Omental fat pad (tissue), 3 donors: ENCODE measurements at regions not wholly inside any gene's neighbourhood (a gene's known extent, or its start where the extent isn't known, plus 50 kb on each side); places are given as distances from the start of the nearest gene placed in this dataset.

Experiments
- ATAC-seq: fragments of 150-250 bp; one replicate; pipeline ENCODE4 v1.9.1; 2016; ENCODE audit warnings: mild to moderate bottlenecking, moderate library complexity; ENCODE audit not compliant: low FRiP score
- DNase-seq: peaks from one replicate; pipeline ENCODE4 v3.0.0-alpha.2; 2019; ENCODE audit warnings: low spot score
- TF ChIP-seq, protein P1 (sequence below), 3 donors: fragments of 450-650 bp; IDR thresholded peaks; one replicate each; pipeline ENCODE4 v1.5.1; 2016 to 2017; ENCODE audit warnings: antibody characterized with exemption in 3 of 3, mild to moderate bottlenecking in 3 of 3, moderate library complexity in 2 of 3

DNA sequence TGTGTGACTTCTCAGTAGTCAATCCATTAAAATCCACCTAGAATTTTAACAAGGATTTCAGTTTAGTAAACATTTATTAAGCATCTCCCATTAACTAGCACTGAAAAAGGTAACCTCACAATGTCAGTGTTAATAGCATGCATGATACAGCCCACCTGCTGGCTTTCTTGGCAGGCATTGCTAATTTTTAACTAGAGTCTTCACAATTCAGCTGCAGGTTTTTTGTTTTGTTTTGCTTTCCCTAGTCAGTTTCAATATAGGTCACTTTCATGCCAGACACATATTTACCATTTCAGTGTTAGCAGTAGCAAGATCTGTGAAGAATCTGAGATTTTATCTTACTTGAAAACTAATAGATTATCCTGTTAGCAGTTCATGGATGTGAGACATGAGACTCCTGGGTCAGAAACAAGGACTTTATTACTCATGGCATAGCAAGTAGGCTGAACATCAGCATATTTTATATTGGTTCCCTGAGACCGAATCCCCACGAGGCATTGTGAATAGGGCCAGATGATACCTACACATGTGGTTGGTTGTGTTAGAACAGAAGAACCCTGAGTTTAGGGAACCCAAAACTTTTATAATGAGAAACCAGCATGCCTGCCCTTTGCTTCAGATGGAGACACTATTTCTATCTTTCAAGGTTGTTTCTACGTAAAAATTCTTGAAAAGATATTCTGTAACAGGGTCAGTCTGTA is 198.0 kb upstream of the HTR2A start:
- DNase-seq: no peak
- no peak for ATAC-seq
- TF ChIP-seq, protein P1, sequence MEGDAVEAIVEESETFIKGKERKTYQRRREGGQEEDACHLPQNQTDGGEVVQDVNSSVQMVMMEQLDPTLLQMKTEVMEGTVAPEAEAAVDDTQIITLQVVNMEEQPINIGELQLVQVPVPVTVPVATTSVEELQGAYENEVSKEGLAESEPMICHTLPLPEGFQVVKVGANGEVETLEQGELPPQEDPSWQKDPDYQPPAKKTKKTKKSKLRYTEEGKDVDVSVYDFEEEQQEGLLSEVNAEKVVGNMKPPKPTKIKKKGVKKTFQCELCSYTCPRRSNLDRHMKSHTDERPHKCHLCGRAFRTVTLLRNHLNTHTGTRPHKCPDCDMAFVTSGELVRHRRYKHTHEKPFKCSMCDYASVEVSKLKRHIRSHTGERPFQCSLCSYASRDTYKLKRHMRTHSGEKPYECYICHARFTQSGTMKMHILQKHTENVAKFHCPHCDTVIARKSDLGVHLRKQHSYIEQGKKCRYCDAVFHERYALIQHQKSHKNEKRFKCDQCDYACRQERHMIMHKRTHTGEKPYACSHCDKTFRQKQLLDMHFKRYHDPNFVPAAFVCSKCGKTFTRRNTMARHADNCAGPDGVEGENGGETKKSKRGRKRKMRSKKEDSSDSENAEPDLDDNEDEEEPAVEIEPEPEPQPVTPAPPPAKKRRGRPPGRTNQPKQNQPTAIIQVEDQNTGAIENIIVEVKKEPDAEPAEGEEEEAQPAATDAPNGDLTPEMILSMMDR (IDR thresholded peaks at IDR 0.05): no peak

DNA sequence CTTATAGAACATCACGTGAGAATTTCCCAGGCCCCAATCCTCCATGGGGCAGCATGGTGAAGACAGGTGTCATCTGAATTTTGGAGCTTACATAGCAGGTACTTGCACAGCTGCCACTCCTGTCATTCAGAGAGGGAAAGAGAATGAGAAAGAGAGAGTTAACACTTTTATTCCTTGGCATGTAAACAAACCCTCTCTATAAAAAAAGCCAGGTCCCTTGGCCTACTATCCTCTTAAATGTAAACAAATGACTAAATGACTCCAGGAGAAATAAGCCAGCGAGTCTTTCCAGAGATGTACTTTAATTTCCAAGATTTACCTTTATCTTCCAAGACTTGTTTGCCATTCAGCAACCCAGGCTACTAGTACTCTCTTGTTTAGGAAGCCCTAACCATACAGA is 195.3 kb upstream of the HTR2A start:
- ATAC-seq (no peak), DNase-seq (no peak)
- TF ChIP-seq, protein P1 (IDR thresholded peaks at IDR 0.05): no peak

DNA sequence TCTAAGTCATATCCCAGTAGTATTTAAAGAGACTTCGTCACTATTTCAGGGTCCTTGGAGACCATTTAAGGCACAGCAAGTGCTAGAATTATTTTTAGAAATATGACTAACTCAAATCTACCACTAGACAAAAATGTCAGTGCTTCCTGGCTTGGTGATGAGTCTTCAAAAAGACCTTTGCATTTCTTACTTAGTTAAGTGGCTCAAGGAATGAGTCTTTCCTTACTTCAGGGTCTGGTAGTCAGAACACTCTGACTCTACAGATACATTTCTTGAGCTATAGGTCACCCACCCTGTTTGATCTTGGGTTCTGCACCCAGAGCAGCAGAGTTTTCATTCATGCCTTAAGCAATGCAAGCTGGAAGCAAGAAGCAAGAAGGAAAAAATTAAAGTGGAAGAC is 191.0 kb upstream of the HTR2A start:
- no peak for DNase-seq
- TF ChIP-seq, protein P1 (IDR thresholded peaks at IDR 0.05): no peak
- no peak for ATAC-seq

DNA sequence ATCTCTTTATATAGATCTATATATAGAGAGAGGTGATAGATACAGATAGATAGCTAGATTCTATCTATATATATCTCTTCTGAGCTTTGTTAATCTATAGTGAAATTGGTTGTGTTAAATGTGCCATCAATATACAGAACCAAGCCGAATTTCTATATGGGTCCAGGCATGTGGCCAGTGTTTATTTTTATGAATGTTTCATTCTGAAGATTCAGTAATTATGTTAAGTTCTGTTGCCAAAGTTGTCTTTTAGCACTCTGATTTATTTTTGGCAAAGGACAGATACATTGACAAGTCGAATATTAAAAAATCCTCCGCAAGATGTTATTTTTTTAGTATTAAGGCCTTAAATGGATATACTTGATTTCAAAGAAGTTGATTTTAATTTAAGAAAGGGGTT is 190.4 kb upstream of the HTR2A start:
- TF ChIP-seq, protein P1 (IDR thresholded peaks at IDR 0.05): no peak
- DNase-seq (no peak), ATAC-seq (no peak)

DNA sequence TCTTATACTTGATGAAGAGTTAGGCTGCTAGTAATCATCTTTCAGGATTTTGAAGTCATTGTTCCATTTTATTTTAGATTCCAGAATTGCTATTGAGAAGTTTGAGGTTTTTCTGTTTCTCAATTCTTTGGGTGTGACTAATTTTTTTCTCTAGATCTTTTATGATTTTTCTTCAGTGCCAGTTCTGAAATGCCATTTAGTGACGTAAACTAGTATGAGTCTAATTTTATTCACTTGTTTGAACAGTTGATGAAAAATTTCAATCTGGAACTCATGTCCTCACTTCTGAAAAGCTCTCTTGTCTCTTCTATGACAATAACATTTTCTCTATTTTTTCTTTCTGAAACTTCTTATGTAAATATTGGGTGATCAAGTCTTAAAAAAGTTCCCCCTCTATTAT is 188.5 kb upstream of the HTR2A start:
- no peak for ATAC-seq
- no peak for DNase-seq
- TF ChIP-seq, protein P1 (IDR thresholded peaks at IDR 0.05): no peak

DNA sequence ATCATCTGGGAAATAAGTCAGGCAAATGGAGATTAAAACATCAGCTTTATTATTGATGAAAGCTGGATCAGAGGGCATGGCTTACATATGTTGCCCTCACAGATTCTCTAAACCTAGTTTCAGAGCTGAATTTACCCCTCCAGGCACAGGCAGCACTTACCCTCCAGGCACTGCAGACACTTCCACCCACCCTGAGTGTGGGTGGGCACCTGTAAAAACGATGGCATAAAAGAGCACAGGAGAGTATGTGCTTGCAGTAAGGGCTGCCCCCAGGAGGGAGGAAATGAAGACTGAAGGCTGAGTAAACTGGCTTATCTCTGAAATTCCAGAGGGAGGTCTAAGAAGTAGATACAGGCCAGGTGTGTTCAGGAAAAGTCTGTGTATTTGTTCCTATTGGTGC is 185.0 kb upstream of the HTR2A start:
- DNase-seq (no peak), ATAC-seq (no peak)
- TF ChIP-seq, protein P1 (IDR thresholded peaks at IDR 0.05): no peak

DNA sequence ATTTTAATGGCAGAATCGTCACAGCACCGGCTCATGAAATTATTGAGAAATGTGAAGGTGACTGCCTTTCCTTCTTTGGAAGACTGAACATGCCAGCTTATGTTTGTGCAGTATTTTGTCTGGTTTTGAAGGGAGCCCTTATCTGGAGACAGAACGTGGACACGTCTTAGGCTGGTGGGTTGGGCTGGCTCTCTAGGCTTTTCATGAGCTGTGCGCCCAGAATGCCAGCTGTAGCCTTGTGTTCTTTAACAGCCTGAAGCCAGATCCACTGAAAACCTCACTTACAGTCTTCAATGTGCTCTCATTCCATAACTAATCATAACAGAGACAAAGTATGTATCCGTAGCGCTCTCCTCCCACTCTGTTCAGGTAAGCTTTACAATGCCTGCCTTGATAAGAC is 184.4 kb upstream of the HTR2A start:
- ATAC-seq: no peak
- TF ChIP-seq, protein P1 (IDR thresholded peaks at IDR 0.05): no peak

More for the DNA sequence above, 184.4 kb upstream of the HTR2A start:
- DNase-seq: no peak
